ENCODE measurements at regions not wholly inside any gene's neighbourhood (a gene's known extent, or its start where the extent isn't known, plus 50 kb on each side); places are given as distances from the start of the nearest gene placed in this dataset.

GRCh38 chr13:105492216-105492615 is 1043.2 kb downstream of the EFNB2 start:
- no peak for DNase-seq

- DNase-seq = no peak
Measured at GRCh38 chr13:105491345-105491744, 1044.1 kb downstream of the EFNB2 start.

GRCh38 chr13:105485081-105485480 is 1050.4 kb downstream of the EFNB2 start:
- no peak for DNase-seq

GRCh38 chr13:105474983-105475610 is 1060.4 kb downstream of the EFNB2 start:
- no peak for DNase-seq

- DNase-seq = no peak
Measured at GRCh38 chr13:105471673-105472072, 1063.8 kb downstream of the EFNB2 start.

GRCh38 chr13:105466376-105466775 is 1069.1 kb downstream of the EFNB2 start:
- DNase-seq = peak in 1 of 2 donors; percentile 0

GRCh38 chr13:105465745-105466144 is 1069.7 kb downstream of the EFNB2 start, which contains the start of gene DAOA:
TSS of gene DAOA (plus strand) at chr13:105466045.
- DNase-seq = no peak

GRCh38 chr13:105465251-105465650 is 1070.2 kb downstream of the EFNB2 start:
- DNase-seq = no peak

GRCh38 chr13:105464249-105464648 is 1071.2 kb downstream of the EFNB2 start:
- DNase-seq = no peak

- DNase-seq = no peak
Measured at GRCh38 chr13:105463011-105463501, 1072.4 kb downstream of the EFNB2 start.

- DNase-seq = no peak
Measured at GRCh38 chr13:105462098-105462497, 1073.4 kb downstream of the EFNB2 start.

- no peak for DNase-seq
Measured at GRCh38 chr13:105452895-105453294, 1082.6 kb downstream of the EFNB2 start.

- DNase-seq = no peak
Measured at GRCh38 chr13:105450784-105451183, 1084.7 kb downstream of the EFNB2 start.

GRCh38 chr13:105448811-105449210 is 1086.7 kb downstream of the EFNB2 start:
- no peak for DNase-seq

- DNase-seq = no peak
Measured at GRCh38 chr13:105446197-105446596, 1089.3 kb downstream of the EFNB2 start.

GRCh38 chr13:105445796-105446195 is 1089.7 kb downstream of the EFNB2 start:
- DNase-seq = no peak

- no peak for DNase-seq
Measured at GRCh38 chr13:105442949-105443699, 1092.3 kb downstream of the EFNB2 start.

GRCh38 chr13:105442040-105442439 is 1093.4 kb downstream of the EFNB2 start:
- no peak for DNase-seq

- DNase-seq = no peak
Measured at GRCh38 chr13:105441051-105441750, 1094.3 kb downstream of the EFNB2 start.

- no peak for DNase-seq
Measured at GRCh38 chr13:105436943-105437342, 1098.5 kb downstream of the EFNB2 start.

GRCh38 chr13:105432438-105432837 is 1103.0 kb downstream of the EFNB2 start:
- DNase-seq = no peak

- DNase-seq = no peak
Measured at GRCh38 chr13:105428811-105429210, 1106.7 kb downstream of the EFNB2 start.

- no peak for DNase-seq
Measured at GRCh38 chr13:105426441-105426840, 1109.0 kb downstream of the EFNB2 start.

- no peak for DNase-seq
Measured at GRCh38 chr13:105414639-105415038, 1120.8 kb downstream of the EFNB2 start.

All from hippocampal formation (tissue), 2 donors.